NCI-H524 (cell line): ENCODE measurements at regions not wholly inside any gene's neighbourhood (a gene's known extent, or its start where the extent isn't known, plus 50 kb on each side); places are given as distances from the start of the nearest gene placed in this dataset.
A peak's percentile ranks its signal among the peaks of the same experiment; 100 is the strongest.
"Not testable (repeated sequence)": the region's sequence is repeated elsewhere in the genome, so short reads cannot be mapped to it uniquely, and the experiment has no call there.

Experiments used
- DNase-seq, 2 experiments: peaks; one replicate each; lab custom pipeline; 2025; lab: John Stamatoyannopoulos, UW

GRCh38 chr10:90269699-90270098, 568.3 kb downstream of the KIF20B start:
- no peak for DNase-seq

DNA sequence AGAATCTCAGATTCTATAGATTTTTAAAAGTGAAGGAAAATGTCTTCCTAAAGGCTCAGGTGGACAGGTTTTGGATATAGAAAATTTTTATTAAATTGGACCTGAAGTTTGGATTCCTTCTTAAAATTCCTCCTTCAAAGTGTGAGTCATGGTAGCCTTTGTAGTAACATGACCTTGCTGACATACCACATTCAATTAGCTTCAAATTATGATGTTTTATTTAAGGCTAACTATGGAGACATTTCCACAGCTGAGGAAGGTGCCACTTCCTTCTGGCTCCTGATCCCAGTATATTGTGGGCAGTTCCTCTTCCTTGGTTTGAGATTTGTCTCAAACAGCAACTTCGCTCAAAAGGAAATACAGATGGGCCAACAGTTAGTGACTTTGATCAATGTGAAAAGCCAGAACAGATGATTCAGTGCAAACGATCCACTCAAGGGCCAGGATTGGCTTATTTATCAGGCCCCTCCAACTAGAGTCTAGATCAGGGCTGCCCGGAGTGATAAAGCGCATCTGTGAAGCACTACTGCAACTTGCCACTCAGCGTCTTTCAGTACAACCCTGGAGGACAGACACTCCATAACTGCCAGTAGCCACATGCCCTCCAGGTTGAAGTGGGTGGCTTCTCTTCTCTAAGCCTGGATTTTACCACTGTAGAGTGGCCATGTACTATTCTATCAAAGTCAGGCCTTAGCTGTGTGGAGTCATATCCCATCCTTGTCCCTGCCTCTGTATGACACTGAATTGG, 573.5 kb downstream of the KIF20B start:
- DNase-seq, result peak in 1 of 2 experiments; percentile 2

DNA sequence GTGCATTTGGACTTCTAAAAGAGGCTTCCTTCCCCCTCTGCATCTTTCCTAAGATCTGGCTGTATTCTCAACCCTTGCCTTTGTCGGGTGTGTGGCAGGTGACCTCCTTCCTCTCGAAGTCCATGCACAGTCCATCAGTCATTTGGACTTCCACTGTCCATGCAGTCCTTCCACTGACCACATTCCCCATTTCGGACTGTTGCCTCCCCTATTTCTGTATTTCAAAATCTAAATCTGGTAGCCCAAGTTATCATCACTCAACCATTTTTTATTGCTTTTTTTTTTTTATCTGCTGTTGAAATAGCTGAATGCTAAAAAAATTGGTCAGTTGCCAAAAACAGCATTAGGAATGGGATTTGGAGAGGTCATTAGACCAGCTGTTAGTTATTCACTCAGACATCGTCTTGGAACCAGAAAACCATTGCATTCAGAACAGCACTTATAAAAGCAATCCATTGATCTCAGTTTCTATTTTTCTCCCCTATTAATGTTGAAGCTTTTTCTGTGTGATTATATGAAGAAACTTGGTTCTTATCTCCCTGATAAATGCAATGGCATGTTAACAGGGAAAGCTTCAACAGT, 575.6 kb downstream of the KIF20B start:
- DNase-seq, result peak in 1 of 2 experiments; percentile 43

DNA sequence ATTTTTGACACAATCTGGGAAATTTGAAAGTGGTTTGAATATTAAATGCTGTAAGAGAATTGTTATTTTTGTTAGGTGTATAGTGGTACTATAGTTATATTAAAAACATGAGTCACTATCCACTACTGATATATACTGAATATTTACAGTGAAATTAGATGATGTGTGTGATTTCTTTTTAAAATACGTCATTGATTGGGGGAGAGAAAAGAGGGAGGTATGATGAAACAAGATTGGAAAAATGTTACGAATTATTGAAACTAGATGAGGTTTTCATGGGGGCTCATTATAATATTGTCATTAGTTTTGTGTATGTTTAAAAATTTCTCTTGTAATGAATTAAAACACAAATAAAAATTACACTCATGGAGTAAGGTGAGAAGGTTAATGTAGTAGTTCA, 571.4 kb downstream of the HTR7 start:
- no peak for DNase-seq

GRCh38 chr10:90286941-90287340, 570.9 kb downstream of the HTR7 start:
- DNase-seq, result no peak

- DNase-seq, result no peak
These were observed 569.4 kb downstream of the HTR7 start for GRCh38 chr10:90288391-90288933.

- DNase-seq, result no peak
These were observed 568.8 kb downstream of the HTR7 start for GRCh38 chr10:90289037-90289436.

- no peak for DNase-seq
These were observed 564.2 kb downstream of the HTR7 start for GRCh38 chr10:90293616-90294015.

DNA sequence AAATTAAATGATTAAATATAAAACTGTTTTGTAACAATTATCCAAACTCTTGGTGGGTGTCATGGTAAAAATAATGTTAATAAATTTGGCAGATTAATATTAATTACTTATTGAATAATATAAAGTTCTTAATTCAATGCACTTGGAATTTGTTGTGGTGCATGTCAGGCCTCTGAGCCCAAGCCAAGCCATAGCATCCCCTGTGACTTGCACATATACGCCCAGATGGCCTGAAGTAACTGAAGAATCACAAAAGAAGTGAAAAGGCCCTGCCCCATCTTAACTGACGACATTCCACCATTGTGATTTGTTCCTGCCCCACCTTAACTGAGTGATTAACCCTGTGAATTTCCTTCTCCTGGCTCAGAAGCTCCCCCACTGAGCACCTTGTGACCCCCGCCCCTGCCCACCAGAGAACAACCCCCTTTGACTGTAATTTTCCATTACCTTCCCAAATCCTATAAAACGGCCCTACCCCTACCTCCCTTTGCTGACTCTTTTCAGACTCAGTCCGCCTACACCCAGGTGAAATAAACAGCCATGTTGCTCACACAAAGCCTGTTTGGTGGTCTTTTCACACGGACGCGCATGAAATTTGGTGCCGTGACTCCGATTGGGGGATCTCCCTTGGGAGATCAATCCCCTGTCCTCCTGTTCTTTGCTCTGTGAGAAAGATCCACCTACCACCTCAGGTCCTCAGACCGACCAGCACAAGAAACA, 562.9 kb downstream of the HTR7 start:
- not testable (repeated sequence) for DNase-seq

GRCh38 chr10:90302031-90302430, 555.8 kb downstream of the HTR7 start:
- peak in 1 of 2 experiments; percentile 29 for DNase-seq

DNA sequence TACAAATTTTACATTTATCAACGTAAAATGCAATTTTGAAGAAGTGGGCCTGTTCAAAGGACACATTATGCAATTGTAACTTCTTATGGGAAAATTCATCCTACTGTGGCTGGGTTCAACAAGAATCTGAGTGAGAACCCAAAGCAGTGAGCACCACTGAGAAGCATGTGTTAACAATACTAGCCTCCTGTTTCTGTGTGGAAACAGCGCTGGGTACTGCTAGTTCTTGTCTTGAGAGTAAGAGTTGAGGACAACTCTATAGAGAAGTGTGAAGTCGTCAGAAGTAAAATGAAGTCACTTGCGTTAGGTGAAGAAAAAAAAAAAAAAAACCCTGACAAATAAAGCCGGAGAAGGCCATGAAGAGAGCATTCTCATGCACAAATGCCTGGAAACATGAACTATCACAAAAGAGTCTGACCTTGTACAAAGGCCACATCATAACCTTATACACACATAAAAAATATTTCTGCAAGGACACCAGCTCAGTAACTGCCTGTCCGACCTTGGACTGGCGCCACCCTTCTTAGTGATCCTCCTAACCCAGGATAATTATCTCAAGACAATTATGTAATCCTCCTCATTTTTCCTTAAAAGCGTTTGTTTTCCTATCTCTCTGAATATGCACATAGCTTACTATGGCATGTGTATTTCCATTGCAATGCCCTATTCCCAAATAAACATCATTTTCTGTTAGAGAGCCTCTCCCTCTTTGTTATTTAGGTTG, 554.9 kb downstream of the HTR7 start:
- no peak for DNase-seq

- DNase-seq, result no peak
These were observed 553.3 kb downstream of the HTR7 start for GRCh38 chr10:90304533-90304932.

DNA sequence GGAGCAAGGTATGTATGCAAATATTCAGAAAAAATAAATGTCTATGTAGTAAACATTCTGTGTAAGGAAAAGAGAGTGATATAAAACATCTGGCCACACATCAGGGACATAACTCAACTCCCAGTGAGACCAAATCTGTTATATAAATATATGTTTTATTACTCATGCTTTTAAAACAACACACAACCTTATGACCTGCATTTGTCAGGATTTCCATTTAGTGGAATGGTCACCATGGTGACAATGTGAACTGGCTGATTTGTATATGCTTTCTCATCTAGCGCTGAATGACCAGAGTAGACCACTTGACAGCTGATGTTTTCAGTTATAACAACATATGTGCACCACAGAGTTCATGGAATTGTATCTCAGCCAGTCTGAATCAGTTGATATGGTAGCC, 551.7 kb downstream of the HTR7 start:
- DNase-seq, result peak in 1 of 2 experiments; percentile 0

DNA sequence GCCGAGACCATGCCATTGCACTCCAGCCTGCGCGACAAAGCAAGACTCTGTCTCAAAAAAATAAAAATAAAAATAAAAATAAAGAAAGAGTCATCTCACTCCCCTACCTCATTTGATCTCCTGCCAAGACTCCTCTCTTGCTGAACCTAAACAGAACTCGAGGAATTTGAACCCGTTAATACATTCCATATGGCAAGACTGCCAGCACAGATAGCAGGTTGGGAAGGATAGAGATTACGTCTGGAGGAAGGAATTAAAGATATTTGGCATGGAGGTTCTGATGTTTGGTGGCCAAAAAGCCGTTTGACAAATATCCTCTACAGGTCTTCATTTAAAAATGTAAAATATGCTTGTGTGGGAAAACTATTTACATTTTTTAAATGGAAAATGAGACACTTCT, 549.6 kb downstream of the HTR7 start:
- no peak for DNase-seq

- DNase-seq, result peak; percentile 51 to 62
These were observed 544.1 kb downstream of the HTR7 start for GRCh38 chr10:90313576-90314325.

- no peak for DNase-seq
These were observed 543.1 kb downstream of the HTR7 start for GRCh38 chr10:90314718-90315117.

DNA sequence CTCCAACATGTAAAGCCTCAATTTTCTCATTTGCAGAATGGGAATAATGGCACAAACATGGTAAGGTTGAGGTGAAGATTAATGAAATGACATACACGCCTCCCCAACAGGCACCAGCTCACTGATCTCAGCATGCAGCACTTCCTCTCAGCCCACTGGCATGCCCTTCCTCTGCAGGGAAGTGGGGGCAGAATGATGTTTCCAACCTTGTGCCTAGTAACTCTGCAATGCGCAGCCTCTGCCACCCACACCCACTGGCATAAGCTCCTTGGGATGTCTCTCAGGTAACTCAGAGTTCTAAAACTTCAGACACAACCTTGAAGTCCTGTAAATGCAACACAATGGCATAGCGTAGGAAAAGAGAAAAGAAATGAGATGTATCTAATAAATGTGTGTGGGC, 540.7 kb downstream of the HTR7 start:
- DNase-seq, result no peak

GRCh38 chr10:90318659-90319058, 539.2 kb downstream of the HTR7 start:
- DNase-seq, result no peak

- DNase-seq, result peak in 1 of 2 experiments; percentile 3
These were observed 538.5 kb downstream of the HTR7 start for GRCh38 chr10:90319188-90319914.

DNA sequence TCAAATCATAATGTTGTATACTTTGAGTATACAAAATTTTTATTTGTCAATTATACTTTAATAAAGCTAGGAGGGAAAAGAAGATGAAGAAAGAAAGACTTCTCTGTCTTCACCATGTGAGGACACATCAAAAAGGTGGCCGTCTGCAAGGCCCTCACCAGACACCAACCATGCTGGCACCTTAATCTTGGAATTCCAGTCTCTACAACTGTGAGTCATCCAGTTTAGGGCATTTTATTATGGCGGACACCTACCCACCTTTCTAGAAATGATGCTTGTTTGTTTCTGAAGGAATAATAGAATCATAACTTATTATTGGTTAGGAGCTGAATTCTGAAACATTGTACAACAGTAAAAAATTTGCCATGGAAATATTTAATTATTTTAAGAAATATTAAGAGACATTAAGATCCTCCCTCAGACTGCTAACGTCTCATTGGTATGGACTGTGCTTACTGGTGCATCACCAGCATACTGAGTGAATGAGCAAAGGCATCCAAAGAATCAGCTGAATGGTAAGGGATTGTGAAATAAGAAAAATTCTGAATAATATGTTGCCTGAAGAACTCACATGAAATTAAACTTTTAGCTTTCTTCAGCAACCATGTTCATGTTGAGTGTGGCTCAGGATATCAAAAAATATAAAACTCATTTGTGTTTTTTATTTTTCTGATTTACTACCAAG, 536.6 kb downstream of the HTR7 start:
- no peak for DNase-seq
